NCI-H2081 (cell line): ENCODE measurements at regions not wholly inside any gene's neighbourhood (a gene's known extent, or its start where the extent isn't known, plus 50 kb on each side); places are given as distances from the start of the nearest gene placed in this dataset.

Experiments used
- DNase-seq, 2 experiments: peaks; one replicate each; lab custom pipeline; 2025; lab: John Stamatoyannopoulos, UW

GRCh38 chr2:67043781-67044478, 353.2 kb upstream of the ETAA1 start:
- no peak for DNase-seq

GRCh38 chr2:67046591-67046990, 350.5 kb upstream of the ETAA1 start:
- no peak for DNase-seq

GRCh38 chr2:67048314-67048713, 348.8 kb upstream of the ETAA1 start:
- no peak for DNase-seq

- DNase-seq: no peak
These were observed 346.5 kb upstream of the ETAA1 start for GRCh38 chr2:67050622-67051021.

GRCh38 chr2:67054728-67055127, 342.4 kb upstream of the ETAA1 start:
- no peak for DNase-seq

- DNase-seq: no peak
These were observed 341.5 kb upstream of the ETAA1 start for GRCh38 chr2:67055387-67056304.

- no peak for DNase-seq
These were observed 340.0 kb upstream of the ETAA1 start for GRCh38 chr2:67057123-67057522.

GRCh38 chr2:67057901-67058703, 339.0 kb upstream of the ETAA1 start:
- no peak for DNase-seq

GRCh38 chr2:67065046-67065445, 332.1 kb upstream of the ETAA1 start:
- DNase-seq: no peak

GRCh38 chr2:67066782-67067181, 330.4 kb upstream of the ETAA1 start:
- DNase-seq: no peak

- no peak for DNase-seq
These were observed 329.5 kb upstream of the ETAA1 start for GRCh38 chr2:67067656-67068055.

GRCh38 chr2:67070826-67071225, 326.3 kb upstream of the ETAA1 start:
- no peak for DNase-seq

- no peak for DNase-seq
These were observed 322.1 kb upstream of the ETAA1 start for GRCh38 chr2:67075056-67075455.

GRCh38 chr2:67075530-67076238, 321.4 kb upstream of the ETAA1 start:
- DNase-seq: no peak

- DNase-seq: no peak
These were observed 320.9 kb upstream of the ETAA1 start for GRCh38 chr2:67076239-67076624.

- DNase-seq: no peak
These were observed 317.4 kb upstream of the ETAA1 start for GRCh38 chr2:67079729-67080128.

- no peak for DNase-seq
These were observed 314.3 kb upstream of the ETAA1 start for GRCh38 chr2:67082813-67083212.

GRCh38 chr2:67083951-67084350, 313.2 kb upstream of the ETAA1 start:
- no peak for DNase-seq

- no peak for DNase-seq
These were observed 312.0 kb upstream of the ETAA1 start for GRCh38 chr2:67085146-67085545.

GRCh38 chr2:67091681-67092080, 305.5 kb upstream of the ETAA1 start:
- DNase-seq: no peak

- no peak for DNase-seq
These were observed 302.0 kb upstream of the ETAA1 start for GRCh38 chr2:67095121-67095520.

- DNase-seq: no peak
These were observed 300.2 kb upstream of the ETAA1 start for GRCh38 chr2:67096886-67097285.
